Esophagus muscularis mucosa (tissue), 3 donors: ENCODE measurements at regions not wholly inside any gene's neighbourhood (a gene's known extent, or its start where the extent isn't known, plus 50 kb on each side); places are given as distances from the start of the nearest gene placed in this dataset.

Experiments used
- POLR2A ChIP-seq: fragments of 450-650 bp; IDR thresholded peaks from one replicate; pipeline ENCODE4 v1.6.1; 2017; ENCODE audit warnings: antibody characterized with exemption, moderate library complexity, mild to moderate bottlenecking, low read depth
- TF ChIP-seq, protein P1 (sequence below), 3 experiments: fragments of 200-600 bp in 2 of 3; fragments of 450-650 bp in 1 of 3; sonication (generic) in 2 of 3; IDR thresholded peaks; one replicate each; pipeline ENCODE4 v1.5.1; 2017 to 2019; ENCODE audit warnings: antibody characterized with exemption in 3 of 3, mild to moderate bottlenecking in 2 of 3, moderate library complexity in 1 of 3

DNA sequence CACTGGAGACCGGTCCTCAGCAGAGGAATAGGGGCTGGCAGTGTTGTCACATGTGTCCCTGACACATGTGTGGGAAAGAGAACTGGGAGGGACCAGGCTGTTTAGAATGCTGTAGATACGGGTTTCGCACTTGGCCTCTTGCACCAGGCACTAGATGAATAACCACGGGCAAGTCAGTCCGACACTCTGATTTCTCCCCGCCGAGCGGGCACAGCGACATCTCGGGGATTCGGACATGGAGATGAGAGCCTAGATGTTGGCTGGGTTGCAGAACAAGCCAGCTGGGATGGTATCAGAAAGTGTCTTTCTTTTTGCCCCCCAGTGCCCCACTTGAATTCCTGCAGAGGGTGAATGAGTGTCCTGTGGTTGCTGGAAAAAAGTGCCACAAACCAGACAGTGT lies 80.6 kb upstream of the SLC22A11 start:
- no peak for TF ChIP-seq POLR2A
- TF ChIP-seq, protein P1, sequence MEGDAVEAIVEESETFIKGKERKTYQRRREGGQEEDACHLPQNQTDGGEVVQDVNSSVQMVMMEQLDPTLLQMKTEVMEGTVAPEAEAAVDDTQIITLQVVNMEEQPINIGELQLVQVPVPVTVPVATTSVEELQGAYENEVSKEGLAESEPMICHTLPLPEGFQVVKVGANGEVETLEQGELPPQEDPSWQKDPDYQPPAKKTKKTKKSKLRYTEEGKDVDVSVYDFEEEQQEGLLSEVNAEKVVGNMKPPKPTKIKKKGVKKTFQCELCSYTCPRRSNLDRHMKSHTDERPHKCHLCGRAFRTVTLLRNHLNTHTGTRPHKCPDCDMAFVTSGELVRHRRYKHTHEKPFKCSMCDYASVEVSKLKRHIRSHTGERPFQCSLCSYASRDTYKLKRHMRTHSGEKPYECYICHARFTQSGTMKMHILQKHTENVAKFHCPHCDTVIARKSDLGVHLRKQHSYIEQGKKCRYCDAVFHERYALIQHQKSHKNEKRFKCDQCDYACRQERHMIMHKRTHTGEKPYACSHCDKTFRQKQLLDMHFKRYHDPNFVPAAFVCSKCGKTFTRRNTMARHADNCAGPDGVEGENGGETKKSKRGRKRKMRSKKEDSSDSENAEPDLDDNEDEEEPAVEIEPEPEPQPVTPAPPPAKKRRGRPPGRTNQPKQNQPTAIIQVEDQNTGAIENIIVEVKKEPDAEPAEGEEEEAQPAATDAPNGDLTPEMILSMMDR (IDR thresholded peaks at IDR 0.05), result no peak
